Gastrocnemius medialis (tissue), 4 donors: ENCODE measurements at regions not wholly inside any gene's neighbourhood (a gene's known extent, or its start where the extent isn't known, plus 50 kb on each side); places are given as distances from the start of the nearest gene placed in this dataset.

ENCODE experiments used
- CTCF ChIP-seq, 5 experiments: fragments of 450-650 bp in 3 of 5; fragments of 200-600 bp in 2 of 5; sonication (generic) in 2 of 5; IDR thresholded peaks in 4 of 5; conservative IDR thresholded peaks in 1 of 5; 1 replicate in 4 of 5; 2 replicates in 1 of 5; pipeline ENCODE4 v1.5.1; 2016 to 2019; ENCODE audit warnings: antibody characterized with exemption in 5 of 5, mild to moderate bottlenecking in 3 of 5, moderate library complexity in 3 of 5
- POLR2A ChIP-seq, 2 donors: fragments of 450-650 bp; IDR thresholded peaks; one replicate each; pipeline ENCODE4 v1.6.1; 2017; ENCODE audit warnings: antibody characterized with exemption in 2 of 2, mild to moderate bottlenecking in 2 of 2, moderate library complexity in 2 of 2

GRCh38 chr6:169935861-169936260, 184.4 kb downstream of the ERMARD start:
- no peak for TF ChIP-seq CTCF (IDR thresholded peaks at IDR 0.05 in 4 of 5, conservative IDR thresholded peaks at IDR 0.05 in 1 of 5)
- no peak for TF ChIP-seq POLR2A (IDR thresholded peaks at IDR 0.05)
